ENCODE measurements at regions not wholly inside any gene's neighbourhood (a gene's known extent, or its start where the extent isn't known, plus 50 kb on each side); places are given as distances from the start of the nearest gene placed in this dataset.

GRCh38 chr7:67502929-67503328 lies 506.3 kb downstream of the TYW1 start:
- Histone ChIP-seq H3K36me3 (no peaks in the 10 kb centered on the region), H3K4me1 (no peaks in the 10 kb centered on the region), H3K27ac (no peak overlapping the region), H3K27me3 (no peaks in the 10 kb centered on the region), H3K9me3 (no peaks in the 10 kb centered on the region), H3K4me3 (no peak overlapping the region)
- intact Hi-C loops (cut with DNase I) = no loop called here
- WGBS, 2 donors = 36 to 71% methylated on average over 3 of the region's 3 CpGs
- TF ChIP-seq POLR2AphosphoS5 (IDR thresholded peaks at IDR 0.05) (no peak), EP300 (IDR thresholded peaks at IDR 0.05) (no peak), CTCF (IDR thresholded peaks at IDR 0.05) (no peak), POLR2A (IDR thresholded peaks at IDR 0.05) (no peak)
- no peak for DNase-seq

GRCh38 chr7:67505449-67505848 lies 508.8 kb downstream of the TYW1 start:
- DNase-seq = no peak
- no peaks in the 10 kb centered on the region for H3K27me3 ChIP-seq
- intact Hi-C loops (cut with DNase I) = no loop called here
- no peak overlapping the region for H3K4me3 ChIP-seq
- H3K36me3 ChIP-seq = no peaks in the 10 kb centered on the region
- no peaks in the 10 kb centered on the region for H3K9me3 ChIP-seq
- H3K27ac ChIP-seq = no peak overlapping the region
- no peaks in the 10 kb centered on the region for H3K4me1 ChIP-seq
- no peak for TF ChIP-seq POLR2AphosphoS5 (IDR thresholded peaks at IDR 0.05)
- TF ChIP-seq EP300 (IDR thresholded peaks at IDR 0.05) = no peak

GRCh38 chr7:67512481-67512880 lies 515.8 kb downstream of the TYW1 start:
- Histone ChIP-seq H3K9me3 (no peaks in the 10 kb centered on the region), H3K36me3 (no peaks in the 10 kb centered on the region), H3K27ac (no peak overlapping the region), H3K27me3 (no peaks in the 10 kb centered on the region), H3K4me1 (no peaks in the 10 kb centered on the region), H3K4me3 (no peak overlapping the region)
- intact Hi-C loops (cut with DNase I) = no loop called here
- WGBS, 2 donors = 36 to 64% methylated on average over 7 of the region's 7 CpGs
- no peak for TF ChIP-seq POLR2A (IDR thresholded peaks at IDR 0.05)
- no peak for TF ChIP-seq CTCF (IDR thresholded peaks at IDR 0.05)
- no peak for TF ChIP-seq EP300 (IDR thresholded peaks at IDR 0.05)
- TF ChIP-seq POLR2AphosphoS5 (IDR thresholded peaks at IDR 0.05) = no peak
- no peak for DNase-seq

- Histone ChIP-seq H3K36me3 (no peaks in the 10 kb centered on the region), H3K27me3 (no peaks in the 10 kb centered on the region), H3K27ac (no peak overlapping the region), H3K9me3 (peaks cover 0 to 4% (median 0%) of the 10 kb centered on the region in 4 donors), H3K4me1 (no peaks in the 10 kb centered on the region), H3K4me3 (no peak overlapping the region)
- no peak for DNase-seq
- TF ChIP-seq POLR2AphosphoS5 (IDR thresholded peaks at IDR 0.05) = peak in 1 of 4 donors; percentile 36
- no peak for TF ChIP-seq EP300 (IDR thresholded peaks at IDR 0.05)
- WGBS, 2 donors = 23% methylated on average over 4 of the region's 4 CpGs
- intact Hi-C loops (cut with DNase I) = no loop called here
Observed at GRCh38 chr7:67518580-67518979, 521.9 kb downstream of the TYW1 start.

GRCh38 chr7:67519171-67519570 lies 522.5 kb downstream of the TYW1 start:
- Histone ChIP-seq H3K27ac (no peak overlapping the region), H3K4me1 (no peaks in the 10 kb centered on the region), H3K9me3 (peaks cover 0 to 4% (median 0%) of the 10 kb centered on the region in 4 donors), H3K36me3 (no peaks in the 10 kb centered on the region), H3K4me3 (no peak overlapping the region), H3K27me3 (no peaks in the 10 kb centered on the region)
- no peak for DNase-seq
- intact Hi-C loops (cut with DNase I) = no loop called here
- TF ChIP-seq CTCF (IDR thresholded peaks at IDR 0.05) (no peak), POLR2AphosphoS5 (IDR thresholded peaks at IDR 0.05) (no peak), EP300 (IDR thresholded peaks at IDR 0.05) (no peak), POLR2A (IDR thresholded peaks at IDR 0.05) (no peak)
- 69 to 77% methylated on average over 3 of the region's 3 CpGs for WGBS, 2 donors

- intact Hi-C loops (cut with DNase I) = no loop called here
- no peak overlapping the region for H3K27ac ChIP-seq
- TF ChIP-seq POLR2A (IDR thresholded peaks at IDR 0.05) (no peak), CTCF (IDR thresholded peaks at IDR 0.05) (no peak), POLR2AphosphoS5 (IDR thresholded peaks at IDR 0.05) (no peak), EP300 (IDR thresholded peaks at IDR 0.05) (no peak)
- H3K36me3 ChIP-seq = no peaks in the 10 kb centered on the region
- no peaks in the 10 kb centered on the region for H3K4me1 ChIP-seq
- peaks cover 0 to 4% (median 0%) of the 10 kb centered on the region in 4 donors for H3K9me3 ChIP-seq
- WGBS, 2 donors = 79 to 88% methylated on average over 3 of the region's 3 CpGs
- no peak for DNase-seq
- H3K4me3 ChIP-seq = no peak overlapping the region
- H3K27me3 ChIP-seq = no peaks in the 10 kb centered on the region
Observed at GRCh38 chr7:67522504-67522903, 525.9 kb downstream of the TYW1 start.
